Testis (tissue), 2 donors: ENCODE measurements at regions not wholly inside any gene's neighbourhood (a gene's known extent, or its start where the extent isn't known, plus 50 kb on each side); places are given as distances from the start of the nearest gene placed in this dataset.

ENCODE experiments used
- POLR2A ChIP-seq: fragments of 450-650 bp; IDR thresholded peaks from one replicate; pipeline ENCODE4 v1.6.1; 2017; ENCODE audit warnings: antibody characterized with exemption, mild to moderate bottlenecking, moderate library complexity
- TF ChIP-seq, protein P1 (sequence below), 3 experiments: fragments of 450-650 bp in 2 of 3; fragments of 200-600 bp in 1 of 3; sonication (generic) in 1 of 3; IDR thresholded peaks; one replicate each; pipeline ENCODE4 v1.5.1; 2016 to 2019; ENCODE audit warnings: antibody characterized with exemption in 3 of 3, mild to moderate bottlenecking in 2 of 3, moderate library complexity in 1 of 3

DNA sequence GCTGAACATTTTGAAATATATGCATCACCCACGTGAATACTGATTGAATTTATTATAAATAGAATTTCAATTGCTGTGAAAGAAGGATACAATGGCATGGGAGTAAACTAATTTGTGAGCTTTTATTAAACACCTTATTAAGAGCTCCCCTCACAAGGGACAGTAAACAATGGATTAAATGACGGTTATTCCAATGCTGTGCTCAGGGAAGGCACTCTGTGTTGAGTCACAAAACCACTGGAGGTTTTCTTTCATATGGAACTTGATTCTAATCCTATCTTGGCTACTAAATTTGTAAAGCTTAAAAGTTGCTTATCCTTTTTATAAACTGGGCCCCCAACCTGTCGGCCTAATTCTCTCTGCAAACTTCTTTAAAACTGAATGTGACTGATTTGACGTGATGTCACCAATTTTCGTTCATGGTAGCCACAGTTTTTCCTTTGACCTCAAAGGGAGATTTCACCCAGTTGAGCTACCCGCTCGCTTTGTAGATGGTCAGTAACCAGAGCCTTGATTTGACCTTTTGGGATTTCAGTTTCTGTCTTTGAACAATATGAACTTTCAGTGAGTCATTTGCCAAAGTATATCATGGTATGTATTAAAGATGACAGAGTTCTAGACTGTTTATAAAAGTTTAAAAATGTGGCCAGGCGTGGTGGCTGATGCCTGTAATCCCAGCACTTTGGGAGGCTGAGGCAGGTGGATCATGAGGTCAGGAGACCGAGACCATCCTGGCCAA is 61.3 kb upstream of the PIK3R1 start:
- TF ChIP-seq POLR2A: no peak
- TF ChIP-seq, protein P1, sequence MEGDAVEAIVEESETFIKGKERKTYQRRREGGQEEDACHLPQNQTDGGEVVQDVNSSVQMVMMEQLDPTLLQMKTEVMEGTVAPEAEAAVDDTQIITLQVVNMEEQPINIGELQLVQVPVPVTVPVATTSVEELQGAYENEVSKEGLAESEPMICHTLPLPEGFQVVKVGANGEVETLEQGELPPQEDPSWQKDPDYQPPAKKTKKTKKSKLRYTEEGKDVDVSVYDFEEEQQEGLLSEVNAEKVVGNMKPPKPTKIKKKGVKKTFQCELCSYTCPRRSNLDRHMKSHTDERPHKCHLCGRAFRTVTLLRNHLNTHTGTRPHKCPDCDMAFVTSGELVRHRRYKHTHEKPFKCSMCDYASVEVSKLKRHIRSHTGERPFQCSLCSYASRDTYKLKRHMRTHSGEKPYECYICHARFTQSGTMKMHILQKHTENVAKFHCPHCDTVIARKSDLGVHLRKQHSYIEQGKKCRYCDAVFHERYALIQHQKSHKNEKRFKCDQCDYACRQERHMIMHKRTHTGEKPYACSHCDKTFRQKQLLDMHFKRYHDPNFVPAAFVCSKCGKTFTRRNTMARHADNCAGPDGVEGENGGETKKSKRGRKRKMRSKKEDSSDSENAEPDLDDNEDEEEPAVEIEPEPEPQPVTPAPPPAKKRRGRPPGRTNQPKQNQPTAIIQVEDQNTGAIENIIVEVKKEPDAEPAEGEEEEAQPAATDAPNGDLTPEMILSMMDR (IDR thresholded peaks at IDR 0.05): no peak
